Effector memory CD8-positive, alpha-beta T cell (primary cell): ENCODE measurements at regions not wholly inside any gene's neighbourhood (a gene's known extent, or its start where the extent isn't known, plus 50 kb on each side); places are given as distances from the start of the nearest gene placed in this dataset.

Experiments
- ATAC-seq: fragments of 150-1000 bp; cut with Tn5 transposase; replicated peaks from 2 replicates; pipeline ENCODE4 v1.10.0; 2021; ENCODE audit warnings: mild to moderate bottlenecking, moderate library complexity
- DNase-seq, 3 experiments: peaks; one replicate each; pipeline ENCODE4 v3.0.0; 2021
- H3K27ac Mint-ChIP-seq, 2 donors: one replicate each; pipeline ENCODE4 v1.8.0; 2022; ENCODE audit warnings: mild to moderate bottlenecking in 2 of 2, mixed read lengths in 2 of 2, moderate library complexity in 2 of 2
- H3K27me3 Mint-ChIP-seq, 2 donors: one replicate each; pipeline ENCODE4 v1.8.0; 2022; ENCODE audit warnings: mixed read lengths in 2 of 2
- H3K36me3 Mint-ChIP-seq: one replicate; pipeline ENCODE4 v1.8.0; 2022; ENCODE audit warnings: mild to moderate bottlenecking, moderate library complexity, mixed read lengths; ENCODE audit not compliant: insufficient read depth
- H3K4me1 Mint-ChIP-seq, 2 donors: one replicate each; pipeline ENCODE4 v1.8.0; 2022; ENCODE audit warnings: low read depth in 2 of 2, mixed read lengths in 2 of 2
- H3K4me3 Mint-ChIP-seq, 2 donors: one replicate each; pipeline ENCODE4 v1.8.0; 2022; ENCODE audit warnings: mild to moderate bottlenecking in 2 of 2, mixed read lengths in 2 of 2, moderate library complexity in 2 of 2
- H3K9me3 Mint-ChIP-seq, 2 donors: one replicate each; pipeline ENCODE4 v1.8.0; 2022; ENCODE audit warnings: mixed read lengths in 2 of 2

GRCh38 chr4:159460371-159460770, 357.5 kb downstream of the RAPGEF2 start:
- no peak for ATAC-seq
- DNase-seq = no peak
- no peak overlapping the region for H3K27ac Mint-ChIP-seq
- H3K9me3 Mint-ChIP-seq = peaks cover 0 to 1% of the 10 kb centered on the region in 2 donors
- H3K4me3 Mint-ChIP-seq = no peak overlapping the region
- H3K4me1 Mint-ChIP-seq = no peaks in the 10 kb centered on the region
- H3K27me3 Mint-ChIP-seq = peaks cover 0 to 6% of the 10 kb centered on the region in 2 donors
- no peaks in the 10 kb centered on the region for H3K36me3 Mint-ChIP-seq

GRCh38 chr4:159463235-159463634, 360.4 kb downstream of the RAPGEF2 start:
- Mint-ChIP-seq H3K27me3 (peaks cover 8 to 18% of the 10 kb centered on the region in 2 donors), H3K27ac (no peak overlapping the region), H3K4me1 (no peaks in the 10 kb centered on the region), H3K36me3 (no peaks in the 10 kb centered on the region), H3K4me3 (no peak overlapping the region), H3K9me3 (peaks cover 0 to 1% of the 10 kb centered on the region in 2 donors)
- ATAC-seq (no peak), DNase-seq (no peak)

- Mint-ChIP-seq H3K4me1 (no peaks in the 10 kb centered on the region), H3K9me3 (peaks cover 0 to 1% of the 10 kb centered on the region in 2 donors), H3K27me3 (peaks cover 16 to 18% of the 10 kb centered on the region in 2 donors), H3K36me3 (no peaks in the 10 kb centered on the region), H3K27ac (no peak overlapping the region), H3K4me3 (no peak overlapping the region)
- ATAC-seq (no peak), DNase-seq (no peak)
These were observed 361.4 kb downstream of the RAPGEF2 start for GRCh38 chr4:159464302-159464701.

- H3K27ac Mint-ChIP-seq = no peak overlapping the region
- ATAC-seq (no peak), DNase-seq (no peak)
- H3K36me3 Mint-ChIP-seq = no peaks in the 10 kb centered on the region
- H3K4me3 Mint-ChIP-seq = no peak overlapping the region
- peaks cover 8 to 16% of the 10 kb centered on the region in 2 donors for H3K27me3 Mint-ChIP-seq
- no peaks in the 10 kb centered on the region for H3K9me3 Mint-ChIP-seq
- peaks cover 0 to 2% of the 10 kb centered on the region in 2 donors for H3K4me1 Mint-ChIP-seq
These were observed 374.0 kb downstream of the RAPGEF2 start for GRCh38 chr4:159476886-159477285.

- Mint-ChIP-seq H3K27ac (no peak overlapping the region), H3K27me3 (peaks cover 6 to 28% of the 10 kb centered on the region in 2 donors), H3K36me3 (no peaks in the 10 kb centered on the region), H3K4me3 (no peak overlapping the region), H3K4me1 (peaks cover 0 to 2% of the 10 kb centered on the region in 2 donors), H3K9me3 (no peaks in the 10 kb centered on the region)
- ATAC-seq = no peak
- DNase-seq = no peak
These were observed 377.9 kb downstream of the RAPGEF2 start for GRCh38 chr4:159480826-159481225.

- ATAC-seq = no peak
- no peaks in the 10 kb centered on the region for H3K9me3 Mint-ChIP-seq
- no peak for DNase-seq
- no peaks in the 10 kb centered on the region for H3K36me3 Mint-ChIP-seq
- H3K4me3 Mint-ChIP-seq = no peak overlapping the region
- no peak overlapping the region for H3K27ac Mint-ChIP-seq
- peaks cover 6 to 36% of the 10 kb centered on the region in 2 donors for H3K27me3 Mint-ChIP-seq
- peaks cover 0 to 2% of the 10 kb centered on the region in 2 donors for H3K4me1 Mint-ChIP-seq
These were observed 379.1 kb downstream of the RAPGEF2 start for GRCh38 chr4:159481936-159482335.

GRCh38 chr4:159483110-159483781, 380.4 kb downstream of the RAPGEF2 start:
- DNase-seq (no peak), ATAC-seq (no peak)
- no peaks in the 10 kb centered on the region for H3K9me3 Mint-ChIP-seq
- H3K27ac Mint-ChIP-seq = no peak overlapping the region
- H3K4me1 Mint-ChIP-seq = no peaks in the 10 kb centered on the region
- peaks cover 6 to 45% of the 10 kb centered on the region in 2 donors for H3K27me3 Mint-ChIP-seq
- no peaks in the 10 kb centered on the region for H3K36me3 Mint-ChIP-seq
- no peak overlapping the region for H3K4me3 Mint-ChIP-seq

- Mint-ChIP-seq H3K27ac (no peak overlapping the region), H3K9me3 (no peaks in the 10 kb centered on the region), H3K36me3 (no peaks in the 10 kb centered on the region), H3K4me1 (no peaks in the 10 kb centered on the region), H3K4me3 (no peak overlapping the region), H3K27me3 (peaks cover 6 to 45% of the 10 kb centered on the region in 2 donors)
- DNase-seq (no peak), ATAC-seq (no peak)
These were observed 381.2 kb downstream of the RAPGEF2 start for GRCh38 chr4:159483782-159484741.

GRCh38 chr4:159484864-159485263, 382.0 kb downstream of the RAPGEF2 start:
- Mint-ChIP-seq H3K9me3 (no peaks in the 10 kb centered on the region), H3K27ac (no peak overlapping the region), H3K4me1 (no peaks in the 10 kb centered on the region), H3K4me3 (no peak overlapping the region), H3K27me3 (peaks cover 6 to 38% of the 10 kb centered on the region in 2 donors), H3K36me3 (no peaks in the 10 kb centered on the region)
- ATAC-seq (no peak), DNase-seq (no peak)

GRCh38 chr4:159487284-159487747, 384.4 kb downstream of the RAPGEF2 start:
- H3K27ac Mint-ChIP-seq = no peak overlapping the region
- no peak for DNase-seq

GRCh38 chr4:159489646-159490045, 386.8 kb downstream of the RAPGEF2 start:
- Mint-ChIP-seq H3K36me3 (no peaks in the 10 kb centered on the region), H3K27ac (no peak overlapping the region), H3K27me3 (peaks cover 5 to 24% of the 10 kb centered on the region in 2 donors), H3K9me3 (peaks cover 2 to 6% of the 10 kb centered on the region in 2 donors), H3K4me1 (no peaks in the 10 kb centered on the region), H3K4me3 (no peak overlapping the region)
- ATAC-seq (no peak), DNase-seq (no peak)

More at GRCh38 chr4:159487284-159487747, 384.4 kb downstream of the RAPGEF2 start:
- ATAC-seq = peak; percentile 40
- Mint-ChIP-seq H3K27me3 (peaks cover 6 to 29% of the 10 kb centered on the region in 2 donors), H3K36me3 (no peaks in the 10 kb centered on the region), H3K9me3 (peaks cover 0 to 2% of the 10 kb centered on the region in 2 donors), H3K4me1 (no peaks in the 10 kb centered on the region), H3K4me3 (peak overlapping the region in 1 of 2 donors; percentile 12)

- Mint-ChIP-seq H3K36me3 (no peaks in the 10 kb centered on the region), H3K27me3 (peaks cover 7 to 10% of the 10 kb centered on the region in 2 donors), H3K4me3 (no peak overlapping the region), H3K27ac (no peak overlapping the region), H3K9me3 (peaks cover under 1 to 6% of the 10 kb centered on the region in 2 donors), H3K4me1 (no peaks in the 10 kb centered on the region)
- DNase-seq (no peak), ATAC-seq (no peak)
These were observed 392.8 kb downstream of the RAPGEF2 start for GRCh38 chr4:159495515-159496236.

- H3K27ac Mint-ChIP-seq = no peak overlapping the region
- H3K9me3 Mint-ChIP-seq = peaks cover 0 to 6% of the 10 kb centered on the region in 2 donors
- no peak for DNase-seq
- H3K4me1 Mint-ChIP-seq = no peaks in the 10 kb centered on the region
- no peaks in the 10 kb centered on the region for H3K36me3 Mint-ChIP-seq
- peaks cover 7 to 10% of the 10 kb centered on the region in 2 donors for H3K27me3 Mint-ChIP-seq
- no peak for ATAC-seq
- no peak overlapping the region for H3K4me3 Mint-ChIP-seq
These were observed 393.4 kb downstream of the RAPGEF2 start for GRCh38 chr4:159496248-159496647.
